ENCODE measurements at regions not wholly inside any gene's neighbourhood (a gene's known extent, or its start where the extent isn't known, plus 50 kb on each side); places are given as distances from the start of the nearest gene placed in this dataset.

GRCh38 chr7:54917613-54918391 is 101.0 kb upstream of the EGFR start:
- TF ChIP-seq EP300 (IDR thresholded peaks at IDR 0.05) = no peak
- TF ChIP-seq, protein P1, sequence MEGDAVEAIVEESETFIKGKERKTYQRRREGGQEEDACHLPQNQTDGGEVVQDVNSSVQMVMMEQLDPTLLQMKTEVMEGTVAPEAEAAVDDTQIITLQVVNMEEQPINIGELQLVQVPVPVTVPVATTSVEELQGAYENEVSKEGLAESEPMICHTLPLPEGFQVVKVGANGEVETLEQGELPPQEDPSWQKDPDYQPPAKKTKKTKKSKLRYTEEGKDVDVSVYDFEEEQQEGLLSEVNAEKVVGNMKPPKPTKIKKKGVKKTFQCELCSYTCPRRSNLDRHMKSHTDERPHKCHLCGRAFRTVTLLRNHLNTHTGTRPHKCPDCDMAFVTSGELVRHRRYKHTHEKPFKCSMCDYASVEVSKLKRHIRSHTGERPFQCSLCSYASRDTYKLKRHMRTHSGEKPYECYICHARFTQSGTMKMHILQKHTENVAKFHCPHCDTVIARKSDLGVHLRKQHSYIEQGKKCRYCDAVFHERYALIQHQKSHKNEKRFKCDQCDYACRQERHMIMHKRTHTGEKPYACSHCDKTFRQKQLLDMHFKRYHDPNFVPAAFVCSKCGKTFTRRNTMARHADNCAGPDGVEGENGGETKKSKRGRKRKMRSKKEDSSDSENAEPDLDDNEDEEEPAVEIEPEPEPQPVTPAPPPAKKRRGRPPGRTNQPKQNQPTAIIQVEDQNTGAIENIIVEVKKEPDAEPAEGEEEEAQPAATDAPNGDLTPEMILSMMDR (IDR thresholded peaks at IDR 0.05) = no peak
